Osteoblast (primary cell): ENCODE measurements at regions not wholly inside any gene's neighbourhood (a gene's known extent, or its start where the extent isn't known, plus 50 kb on each side); places are given as distances from the start of the nearest gene placed in this dataset.

Source experiments
- DNase-seq: peaks from one replicate; pipeline ENCODE4 v3.0.0; 2011; ENCODE audit warnings: low spot score, mixed read lengths; ENCODE audit not compliant: insufficient read length; ENCODE audit errors: missing footprints
- H2AFZ ChIP-seq: 2 replicates; pipeline ENCODE4 v1.6.0; 2011; ENCODE audit warnings: mild to moderate bottlenecking, low read length
- H3K27ac ChIP-seq: 2 replicates; pipeline ENCODE4 v1.5.1; 2011; ENCODE audit warnings: mild to moderate bottlenecking, low read depth, low read length, moderate library complexity
- H3K27me3 ChIP-seq: 2 replicates; pipeline ENCODE4 v1.6.0; 2012; ENCODE audit warnings: mild to moderate bottlenecking, control low read depth, inconsistent platforms, low read length, moderate library complexity; ENCODE audit not compliant: insufficient read depth
- H3K36me3 ChIP-seq: 2 replicates; pipeline ENCODE4 v1.5.1; 2011; ENCODE audit warnings: mild to moderate bottlenecking, low read length, control low read depth, moderate library complexity; ENCODE audit not compliant: insufficient read depth
- H3K4me1 ChIP-seq: 2 replicates; pipeline ENCODE4 v1.5.1; 2011; ENCODE audit warnings: mild to moderate bottlenecking, low read length, control low read depth, moderate library complexity; ENCODE audit not compliant: insufficient read depth
- H3K4me2 ChIP-seq: 2 replicates; pipeline ENCODE4 v1.6.0; 2011; ENCODE audit warnings: mild to moderate bottlenecking, low read length; ENCODE audit not compliant: insufficient read depth
- H3K4me3 ChIP-seq: fragments of 200-600 bp; sonication (generic); 3 replicates; pipeline ENCODE4 v1.5.1; 2012; ENCODE audit warnings: mild to moderate bottlenecking, low read length, inconsistent platforms; ENCODE audit not compliant: insufficient read depth
- H3K79me2 ChIP-seq: 2 replicates; pipeline ENCODE4 v1.6.0; 2012; ENCODE audit warnings: mild to moderate bottlenecking, low read length, control low read depth, inconsistent platforms; ENCODE audit not compliant: insufficient read depth
- H3K9me3 ChIP-seq: 2 replicates; pipeline ENCODE4 v1.5.1; 2011; ENCODE audit warnings: low read depth, low read length, control low read depth
- H4K20me1 ChIP-seq: 2 replicates; pipeline ENCODE4 v1.6.0; 2012; ENCODE audit warnings: mild to moderate bottlenecking, low read length, control low read depth; ENCODE audit not compliant: insufficient read depth
- TF ChIP-seq, protein P1 (sequence below): IDR thresholded peaks from 2 replicates; pipeline ENCODE4 v1.5.1; 2011; ENCODE audit warnings: mild to moderate bottlenecking, low read depth, low read length, moderate library complexity; ENCODE audit errors: extremely low read depth

DNA sequence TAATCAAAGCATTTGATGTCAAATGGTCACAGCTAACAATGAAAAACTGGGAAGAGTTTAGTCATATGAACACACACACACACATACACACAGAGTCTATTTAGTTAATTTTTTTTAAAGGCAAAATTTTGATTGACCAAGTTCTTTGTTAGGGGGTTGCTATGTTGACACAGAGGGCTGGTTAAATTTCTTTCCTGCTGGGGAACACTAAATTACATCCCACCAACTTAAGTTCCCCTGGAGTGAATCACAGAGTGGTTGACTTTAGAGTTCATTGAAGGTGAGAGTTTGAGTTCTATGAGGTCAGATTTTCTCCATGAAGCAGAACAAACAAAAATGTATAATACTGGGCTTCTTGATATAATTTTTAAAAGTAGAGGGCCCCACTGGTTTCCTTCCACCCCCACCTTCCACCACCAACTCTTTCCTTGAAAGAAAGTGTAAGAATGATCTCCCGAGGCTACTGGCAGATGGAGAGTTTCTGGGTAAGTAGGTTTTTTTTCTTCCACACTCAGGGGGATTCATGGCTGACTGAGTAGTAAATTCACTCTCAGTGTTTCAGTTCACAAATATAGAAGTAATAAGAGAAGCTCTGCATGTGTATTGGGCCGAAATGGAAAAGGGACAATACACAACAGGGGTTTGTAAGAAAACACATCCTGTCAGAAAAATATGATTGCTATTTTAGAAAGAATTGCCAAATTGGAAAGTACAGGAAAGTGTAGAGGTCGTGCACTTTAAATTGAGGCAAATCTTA lies 917.0 kb upstream of the LCORL start:
- TF ChIP-seq, protein P1, sequence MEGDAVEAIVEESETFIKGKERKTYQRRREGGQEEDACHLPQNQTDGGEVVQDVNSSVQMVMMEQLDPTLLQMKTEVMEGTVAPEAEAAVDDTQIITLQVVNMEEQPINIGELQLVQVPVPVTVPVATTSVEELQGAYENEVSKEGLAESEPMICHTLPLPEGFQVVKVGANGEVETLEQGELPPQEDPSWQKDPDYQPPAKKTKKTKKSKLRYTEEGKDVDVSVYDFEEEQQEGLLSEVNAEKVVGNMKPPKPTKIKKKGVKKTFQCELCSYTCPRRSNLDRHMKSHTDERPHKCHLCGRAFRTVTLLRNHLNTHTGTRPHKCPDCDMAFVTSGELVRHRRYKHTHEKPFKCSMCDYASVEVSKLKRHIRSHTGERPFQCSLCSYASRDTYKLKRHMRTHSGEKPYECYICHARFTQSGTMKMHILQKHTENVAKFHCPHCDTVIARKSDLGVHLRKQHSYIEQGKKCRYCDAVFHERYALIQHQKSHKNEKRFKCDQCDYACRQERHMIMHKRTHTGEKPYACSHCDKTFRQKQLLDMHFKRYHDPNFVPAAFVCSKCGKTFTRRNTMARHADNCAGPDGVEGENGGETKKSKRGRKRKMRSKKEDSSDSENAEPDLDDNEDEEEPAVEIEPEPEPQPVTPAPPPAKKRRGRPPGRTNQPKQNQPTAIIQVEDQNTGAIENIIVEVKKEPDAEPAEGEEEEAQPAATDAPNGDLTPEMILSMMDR = no peak

DNA sequence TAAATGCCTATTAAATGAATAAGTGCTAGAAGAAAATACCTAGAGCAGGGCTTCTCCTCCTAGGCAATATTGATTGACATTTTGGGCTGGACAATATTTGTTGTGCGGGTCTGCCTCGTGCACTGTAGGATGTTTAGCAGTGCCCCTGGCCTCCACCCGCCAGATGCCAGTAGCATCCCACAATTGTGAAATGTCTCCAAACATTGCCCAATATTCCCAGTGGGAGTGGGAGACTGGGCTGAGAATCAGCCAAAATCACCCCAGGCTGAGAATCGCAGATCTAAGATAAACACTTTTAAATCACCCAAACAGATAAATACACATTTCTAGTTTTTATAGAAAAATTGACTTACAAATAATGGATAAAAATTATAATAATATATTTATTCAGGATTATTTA lies 916.2 kb upstream of the LCORL start:
- no peaks in the 10 kb centered on the region for H4K20me1 ChIP-seq
- peaks cover 2% of the 10 kb centered on the region for H3K9me3 ChIP-seq
- H3K4me1 ChIP-seq = no peaks in the 10 kb centered on the region
- TF ChIP-seq, protein P1 = no peak
- H3K4me3 ChIP-seq = no peak overlapping the region
- no peaks in the 10 kb centered on the region for H3K36me3 ChIP-seq
- no peaks in the 10 kb centered on the region for H3K27me3 ChIP-seq
- H3K79me2 ChIP-seq = no peaks in the 10 kb centered on the region
- H3K4me2 ChIP-seq = no peak overlapping the region
- no peak overlapping the region for H3K27ac ChIP-seq
- no peak overlapping the region for H2AFZ ChIP-seq
- no peak for DNase-seq

More for the DNA sequence above, 917.0 kb upstream of the LCORL start:
- H3K4me1 ChIP-seq = no peaks in the 10 kb centered on the region
- no peak overlapping the region for H3K4me3 ChIP-seq
- no peak overlapping the region for H3K4me2 ChIP-seq
- no peaks in the 10 kb centered on the region for H3K36me3 ChIP-seq
- no peaks in the 10 kb centered on the region for H3K27me3 ChIP-seq
- DNase-seq = no peak
- no peaks in the 10 kb centered on the region for H3K79me2 ChIP-seq
- H3K27ac ChIP-seq = no peak overlapping the region
- peaks cover 2% of the 10 kb centered on the region for H3K9me3 ChIP-seq
- H2AFZ ChIP-seq = no peak overlapping the region
- H4K20me1 ChIP-seq = no peaks in the 10 kb centered on the region

DNA sequence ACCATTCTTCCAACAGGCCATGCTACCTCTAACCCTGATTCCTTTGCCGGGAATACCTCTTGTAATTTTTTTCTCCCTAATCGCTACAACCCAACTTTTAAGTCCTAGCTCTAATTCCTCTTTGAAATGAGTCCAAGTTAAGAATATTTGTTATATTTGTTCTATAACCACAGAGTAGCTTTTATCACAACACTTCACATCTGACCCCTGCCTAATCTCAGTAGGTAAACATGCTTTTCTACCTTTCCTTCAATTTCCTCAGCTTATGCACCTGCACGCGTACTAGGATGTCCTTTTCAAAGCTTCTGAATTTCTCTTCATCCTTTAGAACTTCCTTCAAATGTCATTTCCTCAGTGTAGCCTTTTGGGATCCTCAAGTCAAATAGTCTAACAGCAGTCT lies 915.5 kb upstream of the LCORL start:
- DNase-seq = no peak
- no peak overlapping the region for H2AFZ ChIP-seq
- no peaks in the 10 kb centered on the region for H3K4me1 ChIP-seq
- no peaks in the 10 kb centered on the region for H3K79me2 ChIP-seq
- no peaks in the 10 kb centered on the region for H3K36me3 ChIP-seq
- TF ChIP-seq, protein P1 = no peak
- H3K4me2 ChIP-seq = no peak overlapping the region
- H3K4me3 ChIP-seq = no peak overlapping the region
- no peaks in the 10 kb centered on the region for H4K20me1 ChIP-seq
- H3K27me3 ChIP-seq = no peaks in the 10 kb centered on the region
- H3K9me3 ChIP-seq = peaks cover 2% of the 10 kb centered on the region
- H3K27ac ChIP-seq = no peak overlapping the region

DNA sequence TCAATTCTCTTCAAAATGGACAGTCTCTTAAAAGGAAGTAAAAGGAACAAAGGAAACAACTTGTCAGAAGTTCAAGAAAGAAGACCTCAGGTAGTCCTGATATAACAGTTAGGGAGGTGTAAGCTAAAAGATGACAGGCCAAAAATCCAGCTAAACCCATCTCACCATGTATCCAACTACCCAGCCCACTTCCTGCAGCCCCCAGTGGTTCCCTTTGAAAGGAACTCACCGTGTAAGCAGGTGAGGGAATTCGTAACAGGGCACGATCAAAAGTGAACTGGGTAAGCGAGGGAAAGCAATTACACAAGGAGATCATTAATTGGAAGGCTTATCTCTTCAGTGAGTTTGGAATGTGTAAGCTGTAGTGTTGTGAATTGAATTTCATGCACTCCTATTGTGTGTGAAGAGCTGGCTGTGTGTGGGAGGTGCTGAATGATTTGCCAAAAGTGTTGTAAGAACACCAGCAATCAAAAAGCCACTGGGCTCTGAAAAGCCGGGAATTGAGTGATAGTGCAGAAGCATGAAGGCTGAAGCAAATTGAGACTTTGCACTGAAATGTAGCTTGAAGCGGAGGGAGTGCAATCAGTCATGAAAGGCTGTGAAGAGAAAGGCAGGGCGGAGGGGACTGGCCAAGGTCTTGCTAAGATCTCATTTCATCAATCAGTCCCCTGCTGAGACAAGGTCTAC lies 914.2 kb upstream of the LCORL start:
- Histone ChIP-seq H3K36me3 (no peaks in the 10 kb centered on the region), H3K27ac (no peak overlapping the region), H3K79me2 (no peaks in the 10 kb centered on the region), H3K27me3 (no peaks in the 10 kb centered on the region), H4K20me1 (no peaks in the 10 kb centered on the region), H3K4me2 (no peak overlapping the region), H3K9me3 (no peaks in the 10 kb centered on the region), H2AFZ (no peak overlapping the region), H3K4me1 (no peaks in the 10 kb centered on the region), H3K4me3 (no peak overlapping the region)
- DNase-seq = no peak
- TF ChIP-seq, protein P1 = no peak
